Right renal cortex interstitium (tissue), 3 donors: ENCODE measurements at regions not wholly inside any gene's neighbourhood (a gene's known extent, or its start where the extent isn't known, plus 50 kb on each side); places are given as distances from the start of the nearest gene placed in this dataset.
"Not testable (repeated sequence)": the region's sequence is repeated elsewhere in the genome, so short reads cannot be mapped to it uniquely, and the experiment has no call there.

Source experiments
- DNase-seq, 3 donors: peaks; one replicate each; pipeline ENCODE4 v3.0.0-alpha.2; 2013; ENCODE audit warnings: low read depth in 3 of 3, low spot score in 2 of 3

DNA sequence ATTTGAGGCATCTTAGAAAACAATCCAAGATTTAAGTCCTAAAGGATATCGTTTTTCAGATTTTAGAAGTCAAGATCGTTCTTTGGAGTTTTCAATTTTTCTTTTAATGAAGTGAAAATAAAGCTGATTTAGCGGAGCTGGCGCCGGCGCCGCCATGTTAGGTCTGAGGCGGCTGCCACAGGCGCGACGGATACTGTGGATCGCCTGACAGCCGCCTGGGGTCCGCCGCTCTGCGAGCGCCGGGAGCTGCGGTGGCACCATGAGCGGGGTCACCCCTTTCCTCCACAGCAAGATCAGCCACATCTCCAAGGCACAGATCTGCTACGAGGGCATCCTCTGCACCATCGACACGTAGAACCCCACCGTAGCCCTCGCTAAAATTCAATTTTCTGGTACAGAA lies 247.2 kb downstream of the GJA1 start:
- no peak for DNase-seq

DNA sequence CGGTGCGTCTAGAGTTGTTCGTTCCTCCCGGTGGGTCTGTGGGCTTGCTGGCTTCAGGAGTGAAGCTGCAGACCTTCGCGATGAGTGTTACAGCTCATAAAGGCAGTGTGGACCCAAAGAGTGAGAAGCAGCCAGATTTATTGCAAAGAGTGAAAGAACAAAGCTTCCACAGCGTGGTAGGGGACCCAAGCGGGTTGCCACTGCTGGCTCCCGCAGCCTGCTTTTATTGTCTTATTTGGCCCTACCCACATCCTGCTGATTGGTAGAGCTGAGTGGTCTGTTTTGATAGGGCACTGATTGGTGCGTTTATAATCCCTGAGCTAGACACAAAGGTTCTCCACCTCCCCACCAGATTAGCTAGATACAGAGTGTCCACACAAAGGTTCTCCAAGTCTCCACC lies 250.4 kb downstream of the GJA1 start:
- DNase-seq: not testable (repeated sequence)

DNA sequence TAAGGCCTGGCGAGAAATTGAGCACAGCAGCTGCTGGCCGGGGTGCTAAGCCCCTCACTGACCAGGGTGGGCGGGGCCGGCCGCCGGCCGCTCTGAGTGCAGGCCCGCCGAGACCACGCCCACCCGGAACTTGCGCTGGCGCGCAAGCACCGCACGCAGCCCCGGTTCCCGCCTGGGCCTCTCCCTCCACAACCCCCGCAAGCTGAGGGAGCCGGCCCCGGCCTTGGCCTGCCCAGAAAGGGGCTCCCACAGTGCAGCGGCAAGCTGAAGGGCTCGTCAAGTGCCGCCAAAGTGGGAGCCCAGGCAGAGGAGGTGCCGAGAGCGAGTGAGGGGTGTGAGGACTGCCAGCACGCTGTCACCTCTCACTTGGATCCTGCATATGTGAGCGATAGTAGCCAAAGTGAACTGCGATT lies 251.2 kb downstream of the GJA1 start:
- DNase-seq: no peak

DNA sequence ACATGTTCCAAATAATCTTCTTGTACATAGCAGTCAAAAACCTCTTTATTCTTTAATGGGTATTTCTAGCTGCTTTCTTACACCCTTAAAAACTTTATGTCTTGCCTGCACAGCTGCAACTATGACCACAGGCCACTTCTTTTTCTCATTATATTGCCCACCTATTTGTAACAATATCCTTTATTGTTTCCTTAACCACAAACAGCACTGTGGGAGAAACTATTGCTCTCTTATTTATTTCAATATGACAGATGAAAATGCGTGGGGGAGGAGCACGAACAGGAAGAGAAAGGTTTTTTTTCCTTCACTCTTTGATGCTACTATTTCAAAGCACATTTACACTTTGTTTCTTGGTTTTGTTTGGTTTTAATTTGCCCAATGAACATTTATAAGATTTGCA lies 253.5 kb downstream of the GJA1 start:
- no peak for DNase-seq

DNA sequence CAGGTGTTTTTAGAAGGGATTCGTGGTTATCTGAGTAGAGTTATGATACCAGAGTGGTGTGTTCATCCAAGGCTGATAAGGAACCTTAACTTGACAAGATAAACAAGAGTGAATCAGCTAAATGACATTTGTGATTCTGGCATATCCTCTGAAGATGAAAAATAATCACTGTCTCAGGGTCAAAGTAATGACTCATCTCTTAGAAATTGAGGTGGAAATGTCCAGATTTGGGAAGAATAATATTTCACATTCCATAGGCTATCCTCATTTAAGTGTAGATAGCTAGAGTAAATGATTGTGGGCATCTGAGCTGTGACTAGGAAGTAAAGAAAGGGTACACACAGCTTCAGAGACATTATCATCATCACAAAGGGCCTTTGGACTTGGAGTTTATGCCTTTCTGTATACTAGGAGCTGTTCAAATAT lies 255.7 kb downstream of the GJA1 start:
- no peak for DNase-seq

DNA sequence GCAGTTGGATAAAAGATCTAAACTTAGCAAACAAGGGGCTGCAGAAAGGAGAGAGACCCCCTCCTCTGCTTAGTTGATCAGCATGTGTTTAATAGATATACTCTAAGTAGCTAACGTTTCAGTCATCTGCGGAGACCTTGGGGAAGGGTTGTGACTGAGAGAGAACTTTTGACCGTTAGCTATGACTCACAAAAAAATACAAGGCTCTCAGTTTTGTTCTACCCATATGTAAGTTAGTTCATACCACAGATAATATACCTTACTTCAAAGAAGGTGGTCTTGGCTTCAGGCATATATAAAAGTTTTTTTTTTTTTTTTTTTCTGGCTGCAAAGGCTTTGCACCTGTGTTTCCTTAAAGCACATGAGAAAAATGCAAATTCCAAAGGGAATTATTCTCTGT lies 258.9 kb downstream of the GJA1 start:
- no peak for DNase-seq

DNA sequence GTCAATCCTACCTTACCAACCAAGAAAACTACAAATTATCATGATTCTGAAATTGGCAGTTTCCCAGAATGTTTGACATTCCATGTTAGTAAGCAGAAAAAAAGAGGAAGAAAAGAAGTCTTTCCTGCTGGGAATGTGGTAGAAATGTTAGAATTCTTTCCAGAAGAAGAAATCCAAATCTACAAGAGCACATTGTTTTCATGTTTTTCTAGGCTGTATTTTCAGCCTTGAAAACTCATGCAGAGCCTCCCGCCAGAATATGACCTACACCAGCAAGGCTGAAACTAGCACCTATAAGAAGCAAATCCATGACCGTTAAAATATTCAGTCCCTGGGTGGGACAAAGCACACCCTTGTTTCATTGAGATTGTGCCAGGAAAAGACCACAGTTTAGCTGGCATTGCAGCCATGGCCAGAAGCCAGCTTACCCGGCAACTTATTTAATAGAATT lies 259.4 kb downstream of the GJA1 start:
- no peak for DNase-seq

DNA sequence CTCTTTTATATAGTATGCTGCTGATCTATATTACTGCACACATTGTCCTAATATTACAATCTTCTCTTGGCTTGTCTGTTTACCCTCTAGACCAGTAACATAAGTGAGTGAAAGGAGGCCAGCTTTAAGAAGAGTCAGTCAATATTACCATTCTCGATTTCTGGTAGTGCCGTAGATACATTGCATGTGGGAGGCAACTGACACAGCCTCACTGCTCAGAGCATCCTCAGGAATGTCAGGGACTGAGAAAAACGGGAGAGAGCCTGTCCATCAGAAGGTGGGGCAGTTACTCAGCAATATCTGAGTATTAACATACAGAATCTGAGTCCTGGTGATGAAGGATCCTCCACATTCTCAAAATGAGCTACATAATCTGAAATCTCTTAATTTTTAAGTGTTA lies 259.9 kb downstream of the GJA1 start:
- DNase-seq: no peak

DNA sequence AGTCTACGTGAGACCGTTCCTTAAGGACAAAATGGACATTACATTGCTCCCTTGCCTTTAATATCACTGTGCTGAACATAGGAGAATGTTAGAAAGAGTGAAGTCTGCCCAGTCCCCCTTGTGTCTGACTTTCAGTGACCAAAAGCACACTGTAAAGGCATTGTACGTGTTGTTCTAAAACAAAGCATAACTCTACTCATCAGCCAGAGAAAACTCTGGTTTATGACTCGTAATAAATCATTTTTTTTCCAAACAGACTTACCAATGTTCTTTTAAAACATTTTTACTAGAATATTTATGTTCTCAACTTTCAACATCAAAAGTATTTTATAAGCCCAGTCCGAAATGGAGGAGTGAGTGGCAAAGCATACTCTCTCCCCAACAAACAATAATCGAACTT lies 262.5 kb downstream of the GJA1 start:
- no peak for DNase-seq

DNA sequence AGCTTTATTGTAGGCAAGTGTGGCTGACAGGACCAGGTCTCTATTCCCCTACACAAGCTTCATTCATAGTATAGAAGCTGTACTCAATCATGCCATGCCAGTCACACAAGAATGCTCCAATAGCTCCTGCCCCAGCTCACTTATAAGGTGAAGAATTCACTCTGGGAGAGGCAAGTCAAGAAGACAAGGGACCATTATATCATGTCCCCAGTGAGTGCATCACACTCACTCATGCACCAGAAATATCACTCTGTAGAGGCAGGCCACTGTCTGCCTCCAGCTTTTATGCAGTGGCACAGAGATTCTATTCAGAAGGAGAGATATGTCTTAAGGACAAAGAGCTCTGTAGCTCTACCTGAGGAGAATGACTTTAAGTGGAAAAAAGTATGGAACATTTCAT lies 263.2 kb downstream of the GJA1 start:
- no peak for DNase-seq

- DNase-seq: not testable (repeated sequence)
Observed at GRCh38 chr6:121703129-121703528, 267.7 kb downstream of the GJA1 start.

GRCh38 chr6:121711472-121711871 lies 276.0 kb downstream of the GJA1 start:
- no peak for DNase-seq

GRCh38 chr6:121717686-121718085 lies 282.2 kb downstream of the GJA1 start:
- no peak for DNase-seq

- DNase-seq: not testable (repeated sequence)
Observed at GRCh38 chr6:121720867-121721266, 285.4 kb downstream of the GJA1 start.

GRCh38 chr6:121723623-121724022 lies 288.2 kb downstream of the GJA1 start:
- DNase-seq: no peak

- DNase-seq: no peak
Observed at GRCh38 chr6:121724576-121724975, 289.1 kb downstream of the GJA1 start.

- DNase-seq: no peak
Observed at GRCh38 chr6:121726596-121726995, 291.1 kb downstream of the GJA1 start.

DNA sequence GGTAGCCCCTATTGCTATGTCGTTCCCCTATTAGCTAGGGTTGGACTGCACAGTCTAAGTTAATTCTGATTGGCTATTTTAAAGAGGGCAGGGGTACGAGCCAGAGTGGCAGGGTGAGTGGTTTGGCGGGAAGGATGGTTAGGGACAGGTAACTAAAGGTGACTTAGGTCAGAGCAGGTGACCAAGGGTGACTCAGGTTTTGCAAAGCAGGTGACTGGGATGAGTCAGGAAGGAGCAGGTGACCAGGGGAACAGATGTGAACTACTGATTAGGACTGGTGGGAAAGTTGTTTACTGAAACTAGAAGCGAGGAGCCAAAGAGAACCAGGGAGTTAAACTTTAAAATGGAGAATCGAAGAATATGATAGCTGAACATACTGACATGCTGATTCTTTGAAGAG lies 295.2 kb downstream of the GJA1 start:
- no peak for DNase-seq

GRCh38 chr6:121731381-121731780 lies 295.9 kb downstream of the GJA1 start:
- DNase-seq: no peak

- no peak for DNase-seq
Observed at GRCh38 chr6:121732641-121733040, 297.2 kb downstream of the GJA1 start.

DNA sequence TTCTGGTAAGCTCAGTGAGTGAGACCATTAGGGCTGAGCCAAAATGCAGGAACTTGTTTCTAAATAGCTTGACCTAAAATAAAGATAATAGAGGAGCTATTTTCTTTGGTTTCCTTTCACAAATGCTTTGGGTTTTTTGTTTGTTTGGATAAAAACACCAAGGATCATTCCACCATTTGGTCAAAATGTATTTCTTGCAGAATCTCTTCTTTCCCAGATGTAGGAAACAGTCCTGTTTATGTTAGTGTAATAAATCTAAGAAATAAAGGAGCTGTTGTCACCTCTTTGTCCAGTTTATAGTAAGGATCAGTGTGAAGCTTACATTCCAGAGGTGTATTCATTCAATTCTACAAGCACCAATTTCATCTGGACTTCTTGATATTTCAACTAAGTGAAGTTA lies 297.8 kb downstream of the GJA1 start:
- no peak for DNase-seq

DNA sequence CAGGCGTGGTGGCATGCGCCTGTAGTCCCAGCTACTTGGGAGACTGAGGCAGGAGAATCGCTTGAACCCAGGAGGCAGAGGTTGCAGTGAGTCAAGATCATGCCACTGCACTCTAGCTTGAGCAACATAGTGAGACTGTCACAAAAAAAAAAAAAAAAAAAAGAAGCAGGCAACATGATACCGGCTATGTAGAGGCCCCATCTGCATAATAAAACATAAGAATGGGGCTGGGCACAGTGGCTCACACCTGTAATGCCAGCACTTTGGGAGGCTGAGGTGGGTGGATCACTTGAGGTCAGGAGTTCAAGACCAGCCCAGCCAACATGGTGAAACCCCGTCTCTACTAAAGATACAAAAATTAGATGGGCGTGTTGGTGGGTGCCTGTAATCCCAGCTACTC lies 304.7 kb downstream of the GJA1 start:
- not testable (repeated sequence) for DNase-seq

DNA sequence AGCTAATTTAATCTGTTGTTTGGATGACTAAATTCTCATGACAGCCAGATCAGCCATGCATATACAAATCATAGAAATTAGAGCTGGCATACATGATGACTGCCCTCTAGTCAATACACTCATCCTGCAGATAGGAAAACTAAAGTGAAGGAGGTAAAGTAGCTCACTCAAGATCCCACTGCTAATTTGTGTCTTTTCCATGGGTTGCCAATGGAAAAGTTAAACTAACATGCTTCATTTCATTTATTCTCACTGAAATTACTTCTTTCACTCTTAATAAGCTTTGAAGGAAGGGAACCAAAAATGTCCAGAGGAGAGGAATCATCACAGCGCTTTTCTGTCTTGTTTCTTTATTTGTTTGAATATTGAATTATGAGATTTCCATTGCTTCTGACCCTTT lies 308.2 kb downstream of the GJA1 start:
- no peak for DNase-seq

GRCh38 chr6:121748376-121748775 lies 312.9 kb downstream of the GJA1 start:
- no peak for DNase-seq
